HEK293T (cell line): ENCODE measurements at regions not wholly inside any gene's neighbourhood (a gene's known extent, or its start where the extent isn't known, plus 50 kb on each side); places are given as distances from the start of the nearest gene placed in this dataset.

ENCODE experiments used
- ELF4 ChIP-seq: fragments of 450-650 bp; IDR thresholded peaks from 2 replicates; pipeline ENCODE4 v1.6.1; 2017; ENCODE audit warnings: antibody characterized with exemption
- FOXK2 ChIP-seq: fragments of 450-650 bp; IDR thresholded peaks from 2 replicates; pipeline ENCODE4 v1.6.1; 2016; ENCODE audit warnings: mild to moderate bottlenecking
- TARDBP ChIP-seq: fragments of 450-650 bp; IDR thresholded peaks from 2 replicates; pipeline ENCODE4 v1.6.1; 2016

DNA sequence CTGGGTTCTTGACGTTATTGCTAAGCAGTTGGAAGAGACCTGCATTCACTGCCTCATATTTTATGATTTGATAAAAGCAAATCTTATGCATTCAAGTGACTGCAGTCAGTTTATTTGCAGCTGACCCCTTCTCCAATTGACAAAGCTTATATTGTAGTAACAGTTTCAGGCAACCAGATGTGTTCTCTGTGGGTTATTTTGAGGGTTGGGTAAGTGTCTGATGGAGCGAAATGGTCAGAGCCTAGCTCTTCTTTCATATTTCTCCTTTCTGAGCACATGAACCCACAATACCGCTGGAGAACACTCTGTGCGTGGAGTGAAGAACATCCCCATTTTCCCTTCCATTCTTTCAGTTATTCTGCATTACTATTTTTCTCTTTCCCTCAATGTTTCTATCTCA is 125.8 kb upstream of the KCNH8 start:
- TF ChIP-seq FOXK2 = no peak
- no peak for TF ChIP-seq TARDBP
- TF ChIP-seq ELF4 = no peak
